ENCODE measurements at regions not wholly inside any gene's neighbourhood (a gene's known extent, or its start where the extent isn't known, plus 50 kb on each side); places are given as distances from the start of the nearest gene placed in this dataset.

DNA sequence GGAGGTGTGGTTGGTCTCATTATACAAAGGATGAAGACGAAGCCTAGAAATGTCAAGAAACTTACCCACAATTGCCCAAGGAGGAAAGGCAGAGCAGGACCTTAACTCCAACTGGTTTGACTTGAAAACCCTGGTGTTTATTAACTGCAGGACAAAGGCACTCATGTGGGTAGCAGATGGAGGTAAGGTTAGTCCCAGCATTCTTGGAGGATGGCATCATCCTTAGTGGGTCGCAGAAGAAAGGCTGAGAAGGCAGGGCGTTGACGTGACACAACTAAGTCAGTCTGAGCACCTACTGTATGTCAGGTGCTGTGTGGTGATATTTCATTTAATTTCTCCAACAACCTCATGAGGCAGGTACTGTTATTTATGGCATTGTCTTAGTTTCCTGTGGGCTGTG is 101.3 kb downstream of the HAPSTR1 start:
- TF ChIP-seq CTCF (IDR thresholded peaks at IDR 0.05), result no peak
- TF ChIP-seq POLR2A (IDR thresholded peaks at IDR 0.05), result no peak

Data from uterus (tissue), 2 donors.